GM21576 (cell line): ENCODE measurements at regions not wholly inside any gene's neighbourhood (a gene's known extent, or its start where the extent isn't known, plus 50 kb on each side); places are given as distances from the start of the nearest gene placed in this dataset.

Experiments
- ATAC-seq: cut with Tn5 transposase; IDR thresholded peaks from one replicate; pipeline ENCODE4 v1.9.1; 2021; ENCODE audit warnings: mild to moderate bottlenecking, moderate library complexity; ENCODE audit not compliant: unreplicated experiment

DNA sequence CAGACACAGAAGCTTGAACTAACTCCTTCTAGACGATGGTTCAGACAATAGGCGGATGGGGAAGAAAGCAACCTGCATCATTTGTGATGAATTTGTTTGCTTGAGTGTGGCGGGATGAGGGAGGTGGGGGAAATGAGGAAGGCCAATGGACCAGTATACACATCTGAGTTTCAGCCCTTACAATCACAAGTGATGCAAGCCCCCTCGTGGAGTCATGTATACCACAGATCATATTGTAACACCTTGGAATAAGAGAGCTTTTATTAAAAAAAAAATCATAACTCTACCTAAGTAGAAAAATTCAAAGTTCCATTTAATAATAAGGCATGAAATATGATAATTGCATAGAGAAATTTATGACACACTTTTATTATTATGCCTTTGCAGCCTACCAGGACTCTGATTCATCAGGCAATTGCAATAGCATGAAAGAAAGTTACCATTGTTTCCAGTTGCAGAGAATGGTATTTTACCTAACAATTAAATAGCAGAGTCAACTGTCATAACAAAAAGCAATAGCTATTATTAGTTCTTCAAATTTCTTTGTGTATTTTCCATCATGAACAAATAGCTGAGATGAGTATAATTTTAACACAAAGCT is 230.2 kb upstream of the AKR1E2 start:
- no peak for ATAC-seq

DNA sequence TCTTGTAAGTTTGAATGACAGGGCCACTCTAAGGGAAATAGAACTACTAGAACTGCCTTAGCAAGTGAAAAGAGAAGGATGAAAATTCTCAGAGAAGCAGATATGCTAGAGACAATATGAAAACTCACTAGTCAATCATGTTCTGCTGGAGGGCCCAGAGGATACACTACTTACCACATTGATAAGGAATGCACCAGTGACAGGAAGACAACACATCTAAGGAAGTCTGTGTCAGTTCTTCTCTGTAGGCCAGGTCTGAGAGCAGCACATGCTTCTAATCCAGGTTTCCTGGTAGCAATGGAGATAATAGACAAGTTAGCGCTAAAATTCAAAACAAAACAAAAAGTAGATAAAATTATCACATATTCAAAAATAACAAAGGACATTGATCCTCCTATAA is 235.2 kb upstream of the AKR1E2 start:
- ATAC-seq: no peak

DNA sequence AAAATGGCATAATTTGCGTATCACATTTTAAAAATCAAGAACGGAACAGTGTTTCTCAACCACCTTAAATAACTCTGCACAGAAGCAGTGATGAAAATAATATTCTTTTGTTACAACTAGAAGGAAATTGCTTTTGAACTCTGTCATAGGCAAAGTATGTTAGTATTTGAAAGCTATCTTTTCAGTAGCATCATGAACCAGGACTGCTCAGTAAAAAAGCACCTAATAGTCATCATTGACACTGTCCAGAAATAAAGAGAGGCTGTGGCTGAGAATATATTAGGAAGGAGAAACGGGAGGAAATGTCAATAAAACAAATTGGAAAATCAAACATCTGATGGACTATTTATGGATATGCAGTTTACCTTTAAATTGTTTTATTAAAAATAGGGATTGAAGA is 237.2 kb upstream of the AKR1E2 start:
- no peak for ATAC-seq

DNA sequence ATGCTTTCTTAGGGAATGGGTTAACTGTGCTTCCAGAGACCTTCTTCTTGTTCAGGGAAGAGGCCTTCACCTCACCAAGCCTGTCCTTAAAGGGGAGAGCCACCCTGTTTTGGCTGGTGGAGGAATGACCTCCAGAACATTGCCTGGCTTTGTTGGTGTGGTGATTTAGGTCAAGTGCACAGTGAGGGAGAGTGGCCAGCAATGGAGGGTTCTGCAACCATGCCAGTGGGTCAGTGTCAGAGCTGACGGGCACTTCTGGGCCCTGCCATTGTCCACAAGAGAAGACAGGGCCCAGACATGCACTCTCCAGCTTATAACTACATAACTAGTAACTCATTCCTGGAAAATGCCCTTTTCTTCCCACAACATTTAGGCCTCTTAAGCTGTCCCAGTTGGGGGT is 238.5 kb upstream of the AKR1E2 start:
- ATAC-seq: no peak

DNA sequence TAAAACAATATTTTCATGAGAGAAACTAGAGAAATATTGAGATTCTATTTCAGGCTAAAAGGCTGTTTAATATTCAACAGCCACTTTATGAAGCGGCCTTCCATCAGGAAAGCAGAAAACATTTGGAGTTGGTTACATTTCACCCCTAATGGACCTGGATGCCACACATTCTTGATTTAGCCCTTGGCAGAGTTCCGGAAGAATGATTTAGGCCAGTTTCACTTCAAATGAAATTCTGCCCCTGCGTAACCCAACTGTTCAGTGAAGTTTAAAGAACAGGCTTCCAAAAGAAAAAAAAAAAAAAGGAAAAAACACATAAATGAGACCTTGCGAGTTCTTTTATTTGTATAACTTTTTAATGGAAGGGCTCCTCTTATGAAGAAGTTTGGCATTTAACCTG is 239.2 kb upstream of the AKR1E2 start:
- ATAC-seq: no peak

DNA sequence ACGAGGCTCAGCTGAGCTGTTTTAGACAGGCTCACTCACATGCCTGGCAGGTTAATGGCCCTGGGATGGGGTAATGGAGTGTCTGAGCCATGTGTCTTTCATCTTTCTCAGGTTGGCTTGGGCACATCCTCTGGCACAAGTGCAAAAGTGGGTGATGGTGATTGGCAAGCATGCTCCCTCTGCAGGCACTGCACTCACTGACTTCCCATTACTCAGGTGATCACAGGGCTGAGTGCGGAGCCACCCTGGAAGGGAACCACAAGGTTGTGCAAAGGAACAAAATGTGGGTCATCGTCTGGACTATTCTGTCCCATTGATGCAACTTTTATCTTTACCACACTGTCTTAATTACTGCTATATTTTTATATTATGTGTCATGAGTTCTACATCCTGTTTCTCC is 244.1 kb upstream of the AKR1E2 start:
- no peak for ATAC-seq

DNA sequence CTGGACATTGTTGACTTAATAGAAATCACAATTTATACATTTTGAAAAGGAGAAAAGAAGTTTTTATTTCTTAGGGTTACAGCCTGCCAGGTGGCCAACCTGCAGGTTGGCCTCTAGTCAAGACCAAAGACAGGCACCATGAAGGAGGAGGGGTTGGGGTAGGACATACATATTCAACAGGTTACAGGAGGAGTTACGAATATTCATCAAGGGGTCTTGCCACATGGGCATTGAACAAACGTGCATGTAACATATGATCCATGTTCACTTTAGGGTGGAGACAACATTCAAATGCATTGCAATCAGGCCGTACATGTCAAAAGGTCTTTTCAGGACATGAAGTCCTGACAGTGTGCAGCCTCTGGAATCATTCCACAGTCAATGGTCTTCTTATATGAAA is 246.2 kb upstream of the AKR1E2 start:
- ATAC-seq: no peak

DNA sequence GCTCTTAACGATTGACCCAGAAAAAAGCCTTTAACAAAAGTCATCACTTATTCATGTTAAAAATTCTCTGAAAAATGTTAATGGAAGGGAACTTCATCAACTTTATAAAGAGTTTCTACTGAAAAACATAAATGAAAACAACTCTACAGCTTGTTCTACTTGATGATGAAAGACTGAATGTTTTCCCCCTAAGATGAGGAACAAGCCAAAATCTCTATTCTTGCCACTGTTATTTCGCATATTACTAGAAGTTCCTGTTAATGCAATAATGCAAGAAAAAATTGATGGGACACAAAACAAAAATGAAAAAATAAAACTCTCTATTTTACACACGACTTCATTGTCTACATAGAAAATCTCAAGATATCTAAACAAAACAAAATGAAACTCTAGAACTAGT is 249.8 kb upstream of the AKR1E2 start:
- no peak for ATAC-seq

DNA sequence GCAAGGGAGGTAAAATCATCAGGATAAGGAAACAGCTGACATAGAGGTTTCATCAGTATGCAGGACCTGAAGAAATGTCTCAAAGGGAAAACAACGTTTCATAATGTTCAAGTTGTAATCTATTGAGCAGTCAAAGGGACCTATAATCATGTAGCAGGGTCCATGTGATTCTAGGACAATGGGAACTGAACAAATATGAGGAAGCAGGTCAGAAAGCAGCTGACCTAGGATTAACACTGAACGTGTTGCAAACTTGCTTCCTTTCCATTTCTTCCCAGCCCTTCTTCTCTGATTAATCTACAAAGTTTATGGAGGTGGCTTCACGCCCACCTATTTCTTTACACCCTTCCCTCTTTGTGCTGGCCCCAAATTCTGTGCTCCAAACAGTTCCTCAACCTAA is 256.9 kb upstream of the AKR1E2 start:
- no peak for ATAC-seq

DNA sequence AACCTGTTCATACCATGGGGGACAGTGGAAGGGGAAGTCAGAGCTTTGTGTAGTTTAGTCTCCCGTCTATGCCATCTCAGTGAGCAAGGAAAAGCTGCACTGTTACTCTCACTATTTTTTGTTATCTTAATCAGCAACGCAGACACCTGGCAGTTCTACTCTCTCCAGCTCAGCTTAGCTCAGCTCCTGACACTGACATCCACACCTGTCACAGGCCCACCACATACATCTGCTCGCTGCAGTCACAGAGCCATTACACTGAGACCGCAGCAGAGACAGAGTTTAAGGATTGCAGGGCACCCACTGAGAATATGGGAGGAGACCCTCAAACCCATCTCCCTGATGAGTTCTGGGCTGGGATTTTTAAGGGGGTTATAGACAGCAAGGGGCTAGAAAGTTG is 257.3 kb upstream of the AKR1E2 start:
- ATAC-seq: no peak

DNA sequence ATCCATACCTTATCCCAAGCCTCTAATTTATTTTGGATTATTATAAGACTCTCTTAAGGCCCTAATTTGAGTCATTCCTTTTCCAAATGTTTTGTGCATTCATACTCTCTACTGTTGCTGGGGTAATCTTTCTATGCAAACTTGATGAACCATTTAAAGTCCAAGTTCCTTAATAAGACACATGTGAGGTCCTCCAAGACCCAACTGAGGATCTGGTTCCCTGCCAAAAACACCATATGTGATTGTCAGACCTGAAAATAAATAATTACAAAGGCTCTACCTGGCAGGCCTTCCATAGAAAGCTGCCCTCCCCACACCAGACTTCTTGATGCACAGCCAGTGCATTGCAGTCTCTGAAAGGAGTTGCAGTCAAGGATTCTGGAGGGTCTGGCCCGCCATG is 257.9 kb upstream of the AKR1E2 start:
- no peak for ATAC-seq

DNA sequence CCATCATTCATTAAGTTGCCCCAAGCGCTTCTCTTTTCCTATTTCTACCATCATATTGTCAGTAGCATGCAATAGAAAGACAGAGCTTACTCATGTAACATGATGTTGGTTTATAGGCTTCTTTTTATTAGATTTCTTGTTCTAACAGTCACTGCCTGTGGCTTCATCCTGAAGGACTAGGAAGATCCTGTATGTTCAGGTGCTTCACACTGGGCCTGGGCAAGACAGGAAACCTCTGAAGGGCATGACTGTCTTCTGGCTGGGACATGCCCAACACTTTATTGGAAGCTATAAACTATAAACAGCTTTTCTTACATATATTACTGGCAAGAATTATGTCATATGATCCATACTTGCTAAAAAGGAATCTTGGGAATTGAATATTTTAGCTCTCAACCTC is 258.4 kb upstream of the AKR1E2 start:
- no peak for ATAC-seq

DNA sequence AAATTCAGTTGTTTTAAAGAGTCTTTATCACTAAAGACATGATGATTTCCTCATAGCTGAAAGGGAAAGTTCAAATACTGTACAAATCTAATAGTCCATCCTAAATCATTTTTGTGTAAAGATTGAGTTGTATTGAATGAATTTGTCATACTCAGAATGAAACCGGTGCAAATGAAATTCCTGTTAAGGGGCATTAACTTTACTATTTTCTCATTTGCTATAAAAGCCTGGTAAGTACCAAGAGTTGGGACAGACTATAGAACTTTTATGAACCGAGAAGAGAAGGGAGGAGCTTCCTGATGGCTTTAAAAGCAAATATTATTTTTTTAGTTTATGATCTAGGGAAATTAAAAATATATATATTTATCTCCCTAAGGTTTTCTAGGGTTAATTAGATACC is 260.0 kb upstream of the AKR1E2 start:
- no peak for ATAC-seq

DNA sequence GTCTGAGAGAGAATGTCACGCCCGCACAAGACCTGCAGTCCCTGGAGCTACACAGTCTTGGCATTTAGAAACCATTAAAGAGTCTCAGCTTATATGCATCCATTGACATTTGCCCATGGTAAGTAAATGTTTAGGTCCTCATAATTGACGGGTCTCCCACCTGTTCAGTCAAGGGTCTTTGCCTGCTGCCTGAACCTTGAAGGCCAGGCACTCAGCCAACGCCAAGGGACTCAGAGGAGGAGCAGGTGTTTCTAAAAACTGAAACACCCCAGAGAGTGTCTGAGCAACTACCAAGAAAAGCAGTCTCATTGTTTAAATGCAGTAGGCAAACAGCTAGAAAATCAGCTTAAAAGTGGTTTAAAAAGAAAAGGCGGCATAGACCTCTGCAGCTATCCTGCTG is 264.7 kb upstream of the AKR1E2 start:
- ATAC-seq: no peak

DNA sequence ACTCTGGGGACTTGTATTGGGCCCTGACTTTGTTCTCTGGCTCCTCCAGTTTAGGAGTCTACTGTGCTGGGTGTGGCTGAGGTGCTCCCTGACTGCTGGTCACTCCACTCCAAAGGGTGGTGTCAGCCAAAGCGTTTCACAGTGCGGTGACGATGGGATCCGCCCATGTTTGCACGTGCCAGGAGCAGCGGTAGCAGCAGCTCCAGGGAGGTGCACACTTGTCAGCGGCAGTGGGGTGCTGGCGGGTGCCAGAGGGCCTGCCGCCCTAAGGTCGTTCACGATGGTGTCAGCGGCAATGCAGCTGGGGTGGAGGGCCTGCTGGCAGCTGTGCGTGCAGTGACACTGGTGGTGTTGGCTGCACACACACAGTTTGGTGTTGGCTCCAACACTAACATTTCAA is 268.5 kb upstream of the AKR1E2 start:
- no peak for ATAC-seq

DNA sequence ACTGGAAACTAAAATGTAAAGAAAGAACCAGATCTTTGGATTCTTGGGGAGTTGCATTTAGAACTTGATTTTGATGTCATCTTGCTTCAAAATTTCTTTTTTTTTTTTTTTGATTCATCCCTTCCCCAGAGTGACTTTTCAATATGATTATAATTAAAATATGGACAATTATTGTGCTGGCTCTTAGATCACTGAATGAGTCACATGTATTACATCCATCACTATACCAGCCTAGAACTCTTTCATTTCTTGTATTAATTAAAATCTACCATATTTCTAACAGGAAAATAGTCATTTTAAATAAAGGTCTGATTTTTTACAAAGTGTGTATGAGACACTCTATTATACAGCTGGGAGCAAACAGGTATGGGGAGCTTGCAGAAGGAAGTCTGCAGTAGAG is 269.5 kb upstream of the AKR1E2 start:
- ATAC-seq: no peak

DNA sequence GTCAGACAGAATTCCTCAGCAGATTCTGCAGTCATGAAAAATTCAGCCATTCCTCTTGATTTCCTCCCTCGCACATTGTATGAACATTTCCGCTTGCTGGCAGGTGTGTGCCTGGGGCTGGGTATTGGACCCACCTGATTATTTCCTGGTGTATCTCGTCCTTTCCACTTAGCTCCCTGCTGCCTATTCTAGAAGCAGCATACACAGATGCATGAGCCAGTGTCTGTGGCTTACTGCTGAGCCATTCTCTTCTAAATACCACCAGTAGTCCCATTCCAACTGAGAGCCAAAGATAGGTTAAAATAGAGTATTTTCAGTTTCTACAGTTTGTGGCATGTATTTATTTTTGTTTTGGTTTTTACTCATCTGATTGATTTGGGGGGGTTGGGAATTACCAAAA is 270.1 kb upstream of the AKR1E2 start:
- no peak for ATAC-seq

DNA sequence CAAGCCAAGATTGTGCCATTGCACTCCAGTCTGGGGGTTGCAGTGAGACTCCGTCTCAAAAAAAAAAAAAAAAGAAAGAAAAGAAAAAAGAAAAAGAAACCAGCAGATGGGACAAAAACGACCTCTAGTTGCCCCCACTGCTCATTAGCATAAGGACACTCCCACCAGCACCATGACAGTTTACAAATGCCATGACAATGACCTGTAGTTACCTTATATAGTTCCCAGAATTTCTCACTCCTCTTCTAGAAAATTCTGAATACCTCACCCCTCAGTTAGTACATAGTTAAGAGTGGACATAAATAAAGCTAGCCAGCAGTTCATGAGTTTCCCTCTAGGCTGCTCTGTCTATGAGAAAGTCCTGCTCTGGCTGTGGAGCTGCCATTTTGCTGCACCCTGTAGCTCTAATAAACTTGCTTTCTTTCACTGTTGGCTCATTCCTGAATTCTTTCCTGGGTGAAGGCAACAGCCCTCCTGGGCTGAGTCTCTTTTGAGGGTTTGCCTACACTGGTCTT is 276.8 kb upstream of the AKR1E2 start:
- ATAC-seq: no peak

DNA sequence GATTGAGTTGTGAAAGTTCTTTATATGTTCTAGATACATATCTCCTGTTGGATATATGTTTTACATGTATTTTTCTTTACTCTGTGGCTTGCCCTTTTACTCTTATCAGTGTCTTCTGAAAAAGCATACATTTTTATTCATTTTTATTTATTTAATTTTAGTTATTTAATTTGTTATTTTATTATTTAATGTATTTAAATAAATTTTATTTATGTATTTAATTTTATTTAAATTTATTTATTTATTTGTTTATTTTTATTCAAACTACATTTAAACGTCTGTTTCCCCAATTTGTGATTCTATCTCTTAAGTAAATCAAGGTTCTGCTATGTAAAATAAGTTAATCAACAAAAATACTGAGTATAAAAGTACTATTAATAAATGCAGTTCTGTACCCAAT is 279.1 kb upstream of the AKR1E2 start:
- ATAC-seq: no peak

DNA sequence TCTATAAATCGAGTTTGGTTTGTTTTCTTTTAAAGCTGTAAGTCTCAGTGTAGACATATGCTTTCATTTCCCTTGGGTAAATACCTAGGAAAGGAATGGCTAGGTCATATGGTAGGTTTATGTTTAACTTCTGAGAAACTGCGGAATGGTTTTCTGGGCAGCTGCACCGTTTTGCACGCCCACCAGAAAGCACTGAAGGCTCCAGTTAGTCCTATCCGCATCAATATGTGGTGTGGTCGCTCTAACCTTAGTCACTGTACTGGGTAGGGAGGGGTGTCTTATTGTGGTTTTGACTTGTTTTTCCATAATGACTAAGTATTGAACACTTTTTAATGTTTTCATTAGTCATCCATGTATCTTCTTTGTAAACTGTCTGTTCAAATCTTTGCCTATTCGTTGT is 279.5 kb upstream of the AKR1E2 start:
- no peak for ATAC-seq

DNA sequence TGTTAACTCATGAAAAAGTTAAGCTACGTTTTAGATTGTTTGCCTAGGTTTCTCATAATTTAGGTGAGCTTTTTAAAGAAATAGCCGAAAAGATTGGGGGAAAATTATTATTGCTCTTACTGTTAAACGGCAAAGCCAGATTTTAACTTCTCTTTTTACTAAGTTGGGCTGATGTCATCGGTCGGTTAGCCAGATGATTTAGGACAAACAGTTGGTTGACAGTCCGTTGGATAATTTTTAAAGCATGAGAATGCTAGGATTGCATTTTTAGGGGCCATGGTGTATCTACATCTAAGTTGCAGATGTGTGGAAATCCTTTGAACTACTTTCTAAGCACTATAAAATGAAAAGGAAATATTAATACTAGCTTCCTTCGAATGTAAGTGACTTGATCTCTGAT is 280.9 kb upstream of the AKR1E2 start:
- no peak for ATAC-seq

DNA sequence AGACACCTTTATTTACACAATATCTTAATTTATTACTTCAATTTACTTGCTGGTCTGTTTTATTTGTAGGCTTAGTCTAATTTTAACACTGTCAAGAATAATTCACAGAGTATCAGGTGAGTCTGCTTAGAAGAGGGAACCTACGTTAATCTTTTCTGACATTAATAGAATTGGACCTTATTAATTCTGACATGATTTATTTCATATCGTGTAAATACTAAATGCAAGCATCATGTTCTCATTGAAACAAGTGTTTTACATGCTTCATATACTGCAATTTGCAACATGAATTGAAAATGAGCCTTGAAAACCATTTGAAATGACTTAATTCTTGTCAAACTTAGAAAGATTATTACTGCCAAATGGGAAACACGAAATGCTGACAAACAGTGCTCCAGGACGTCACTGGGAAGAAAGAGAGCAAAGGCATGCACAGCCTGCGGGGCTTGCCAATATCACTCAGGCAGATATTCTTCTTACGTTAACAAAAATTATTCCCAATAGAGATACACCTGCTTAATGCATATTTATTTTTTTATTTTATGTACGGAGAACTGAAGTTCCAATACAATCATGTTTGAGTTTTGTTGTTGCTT is 282.0 kb upstream of the AKR1E2 start:
- ATAC-seq: no peak

DNA sequence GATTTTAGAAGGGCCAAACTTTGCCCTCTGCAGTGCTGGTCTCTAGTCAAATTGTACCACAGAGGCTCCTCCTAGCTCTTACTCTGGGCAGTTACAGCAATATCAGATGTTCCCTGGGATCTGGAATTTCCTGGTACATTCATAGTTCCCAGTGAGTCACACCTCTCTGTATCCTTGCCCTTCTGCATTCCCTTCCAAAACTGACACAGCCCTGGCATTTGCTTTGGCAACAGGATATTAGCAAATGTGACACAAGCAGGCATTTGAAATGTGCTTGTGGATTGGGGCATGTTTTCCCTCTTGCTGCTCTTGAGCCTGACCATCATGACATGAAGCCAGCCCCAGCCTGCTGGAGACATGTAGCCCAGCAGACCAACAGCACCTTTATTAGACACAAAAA is 284.7 kb upstream of the AKR1E2 start:
- no peak for ATAC-seq
